ENCODE measurements at regions not wholly inside any gene's neighbourhood (a gene's known extent, or its start where the extent isn't known, plus 50 kb on each side); places are given as distances from the start of the nearest gene placed in this dataset.

DNA sequence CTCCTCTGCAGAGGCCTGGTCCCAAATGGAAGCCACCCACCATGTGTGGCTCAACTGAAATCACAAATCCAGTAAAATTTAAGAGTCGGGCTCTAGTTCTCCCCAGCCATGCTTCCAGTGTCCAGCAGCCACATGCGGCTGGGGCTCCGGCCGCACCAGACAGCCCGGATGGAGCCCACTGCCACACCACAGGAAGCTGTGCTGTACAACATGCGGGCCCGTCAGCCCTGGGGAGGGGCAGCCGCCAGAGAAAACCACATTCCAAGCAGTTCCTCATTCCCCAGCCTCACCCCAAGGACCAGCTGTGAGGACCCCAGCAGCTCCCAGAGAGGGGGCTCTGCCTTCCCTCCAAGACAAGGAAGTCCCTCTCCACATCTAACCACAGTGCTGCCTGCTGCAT is 135.0 kb downstream of the NCOR2 start (continued):
- no peak for TF ChIP-seq ZNF217 (IDR thresholded peaks at IDR 0.05)
- TF ChIP-seq, protein P1, sequence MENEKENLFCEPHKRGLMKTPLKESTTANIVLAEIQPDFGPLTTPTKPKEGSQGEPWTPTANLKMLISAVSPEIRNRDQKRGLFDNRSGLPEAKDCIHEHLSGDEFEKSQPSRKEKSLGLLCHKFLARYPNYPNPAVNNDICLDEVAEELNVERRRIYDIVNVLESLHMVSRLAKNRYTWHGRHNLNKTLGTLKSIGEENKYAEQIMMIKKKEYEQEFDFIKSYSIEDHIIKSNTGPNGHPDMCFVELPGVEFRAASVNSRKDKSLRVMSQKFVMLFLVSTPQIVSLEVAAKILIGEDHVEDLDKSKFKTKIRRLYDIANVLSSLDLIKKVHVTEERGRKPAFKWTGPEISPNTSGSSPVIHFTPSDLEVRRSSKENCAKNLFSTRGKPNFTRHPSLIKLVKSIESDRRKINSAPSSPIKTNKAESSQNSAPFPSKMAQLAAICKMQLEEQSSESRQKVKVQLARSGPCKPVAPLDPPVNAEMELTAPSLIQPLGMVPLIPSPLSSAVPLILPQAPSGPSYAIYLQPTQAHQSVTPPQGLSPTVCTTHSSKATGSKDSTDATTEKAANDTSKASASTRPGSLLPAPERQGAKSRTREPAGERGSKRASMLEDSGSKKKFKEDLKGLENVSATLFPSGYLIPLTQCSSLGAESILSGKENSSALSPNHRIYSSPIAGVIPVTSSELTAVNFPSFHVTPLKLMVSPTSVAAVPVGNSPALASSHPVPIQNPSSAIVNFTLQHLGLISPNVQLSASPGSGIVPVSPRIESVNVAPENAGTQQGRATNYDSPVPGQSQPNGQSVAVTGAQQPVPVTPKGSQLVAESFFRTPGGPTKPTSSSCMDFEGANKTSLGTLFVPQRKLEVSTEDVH (IDR thresholded peaks at IDR 0.05; ENCODE audit: low read depth, partially characterized antibody), result no peak
- TF ChIP-seq, protein P2, sequence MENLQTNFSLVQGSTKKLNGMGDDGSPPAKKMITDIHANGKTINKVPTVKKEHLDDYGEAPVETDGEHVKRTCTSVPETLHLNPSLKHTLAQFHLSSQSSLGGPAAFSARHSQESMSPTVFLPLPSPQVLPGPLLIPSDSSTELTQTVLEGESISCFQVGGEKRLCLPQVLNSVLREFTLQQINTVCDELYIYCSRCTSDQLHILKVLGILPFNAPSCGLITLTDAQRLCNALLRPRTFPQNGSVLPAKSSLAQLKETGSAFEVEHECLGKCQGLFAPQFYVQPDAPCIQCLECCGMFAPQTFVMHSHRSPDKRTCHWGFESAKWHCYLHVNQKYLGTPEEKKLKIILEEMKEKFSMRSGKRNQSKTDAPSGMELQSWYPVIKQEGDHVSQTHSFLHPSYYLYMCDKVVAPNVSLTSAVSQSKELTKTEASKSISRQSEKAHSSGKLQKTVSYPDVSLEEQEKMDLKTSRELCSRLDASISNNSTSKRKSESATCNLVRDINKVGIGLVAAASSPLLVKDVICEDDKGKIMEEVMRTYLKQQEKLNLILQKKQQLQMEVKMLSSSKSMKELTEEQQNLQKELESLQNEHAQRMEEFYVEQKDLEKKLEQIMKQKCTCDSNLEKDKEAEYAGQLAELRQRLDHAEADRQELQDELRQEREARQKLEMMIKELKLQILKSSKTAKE (IDR thresholded peaks at IDR 0.05; ENCODE audit: low read depth, poor library complexity, severe bottlenecking), result no peak
- no peak for TF ChIP-seq SMAD1 (IDR thresholded peaks at IDR 0.05; ENCODE audit: low read depth, partially characterized antibody)
- TF ChIP-seq, protein P3, sequence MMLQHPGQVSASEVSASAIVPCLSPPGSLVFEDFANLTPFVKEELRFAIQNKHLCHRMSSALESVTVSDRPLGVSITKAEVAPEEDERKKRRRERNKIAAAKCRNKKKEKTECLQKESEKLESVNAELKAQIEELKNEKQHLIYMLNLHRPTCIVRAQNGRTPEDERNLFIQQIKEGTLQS (IDR thresholded peaks at IDR 0.05; ENCODE audit: borderline replicate concordance, extremely low read depth, low read depth, low read length), result no peak

DNA sequence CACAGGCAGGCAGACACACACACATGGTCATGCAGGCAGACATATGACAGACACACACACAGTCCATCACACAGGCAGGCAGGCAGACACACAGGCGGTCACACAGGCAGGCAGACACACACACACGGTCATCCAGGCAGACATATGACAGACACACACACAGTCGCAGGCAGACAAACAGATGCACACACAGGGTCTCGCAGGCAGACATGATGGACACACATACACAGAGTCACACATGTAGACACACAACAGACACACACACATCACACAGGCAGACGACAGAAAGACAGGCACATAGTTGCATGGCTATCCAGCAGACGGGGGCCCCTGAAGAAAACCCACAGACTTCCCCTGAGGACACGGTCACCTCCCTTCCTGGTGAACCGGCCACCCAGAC is 135.4 kb downstream of the NCOR2 start:
- Histone ChIP-seq H3K4me2 (ENCODE audit: control insufficient read depth, insufficient read depth) (no peak overlapping the region), H3K9ac (ENCODE audit: control insufficient read depth, insufficient read depth, low read length) (no peak overlapping the region), H3K27me3 (replicated peaks in 1 of 2; ENCODE audit: control insufficient read depth in 2 of 2, insufficient read depth in 2 of 2, low read length in 1 of 2) (no peaks in the 10 kb centered on the region), H2AFZ (ENCODE audit: control insufficient read depth, low read depth, low read length) (no peak overlapping the region), H3K4me3 (no peak overlapping the region), H3K79me2 (ENCODE audit: control insufficient read depth, insufficient read depth, low read length) (no peaks in the 10 kb centered on the region), H3K4me1 (ENCODE audit: control insufficient read depth, insufficient read depth, low read length) (no peaks in the 10 kb centered on the region), H3K9me3 (replicated peaks; ENCODE audit: control insufficient read depth, insufficient read depth, low read length) (no peaks in the 10 kb centered on the region), H3K36me3 (ENCODE audit: control insufficient read depth in 2 of 2, insufficient read depth in 2 of 2, low read length in 1 of 2) (peaks cover 4 to 37% of the 10 kb centered on the region in 2 experiments; a peak in 3 of 4 replicates), H3K27ac (ENCODE audit: control insufficient read depth, insufficient read depth) (no peak overlapping the region), H4K20me1 (ENCODE audit: control insufficient read depth, insufficient read depth) (no peaks in the 10 kb centered on the region)
- TF ChIP-seq POLR2A (IDR thresholded peaks at IDR 0.05; ENCODE audit: low read depth, low read length), result 0 out of 2 replicates have a peak, but pooled peaks have one; percentile 30
- no peak for TF ChIP-seq BRCA1 (IDR thresholded peaks at IDR 0.05; ENCODE audit: low read depth, low read length)
- TF ChIP-seq, protein P4, sequence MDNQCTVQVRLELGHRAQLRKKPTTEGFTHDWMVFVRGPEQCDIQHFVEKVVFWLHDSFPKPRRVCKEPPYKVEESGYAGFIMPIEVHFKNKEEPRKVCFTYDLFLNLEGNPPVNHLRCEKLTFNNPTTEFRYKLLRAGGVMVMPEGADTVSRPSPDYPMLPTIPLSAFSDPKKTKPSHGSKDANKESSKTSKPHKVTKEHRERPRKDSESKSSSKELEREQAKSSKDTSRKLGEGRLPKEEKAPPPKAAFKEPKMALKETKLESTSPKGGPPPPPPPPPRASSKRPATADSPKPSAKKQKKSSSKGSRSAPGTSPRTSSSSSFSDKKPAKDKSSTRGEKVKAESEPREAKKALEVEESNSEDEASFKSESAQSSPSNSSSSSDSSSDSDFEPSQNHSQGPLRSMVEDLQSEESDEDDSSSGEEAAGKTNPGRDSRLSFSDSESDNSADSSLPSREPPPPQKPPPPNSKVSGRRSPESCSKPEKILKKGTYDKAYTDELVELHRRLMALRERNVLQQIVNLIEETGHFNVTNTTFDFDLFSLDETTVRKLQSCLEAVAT (IDR thresholded peaks at IDR 0.05), result no peak
- ChIA-PET CTCF (no interaction called here), RAD21 (ENCODE audit: unreplicated experiment) (no interaction called here), POLR2A (no interaction called here), SMC1A (ENCODE audit: uncharacterized antibody, unreplicated experiment) (no interaction called here)
- no peak for DNase-seq (ENCODE audit: low read depth, low spot score)
- BruUV-seq (replicated peaks), result no TSS peak
- no peak for ATAC-seq
- in situ Hi-C loops (cut with MboI), result no loop called here
- intact Hi-C loops (cut with micrococcal nuclease; ENCODE audit: unreplicated experiment), result no loop called here
- WGBS (ENCODE audit: insufficient coverage, insufficient replicate concordance, low lambda C conversion rate, missing lambda C conversion rate), result 92% methylated on average over 8 of the region's 8 CpGs
- no peak for FAIRE-seq

All from GM12878 (cell line).